Mesendoderm (in vitro differentiated cells): ENCODE measurements at regions not wholly inside any gene's neighbourhood (a gene's known extent, or its start where the extent isn't known, plus 50 kb on each side); places are given as distances from the start of the nearest gene placed in this dataset.

Source experiments
- DNase-seq: peaks from one replicate; pipeline ENCODE4 v3.0.0; 2013
- H2AK5ac ChIP-seq: 2 replicates; pipeline ENCODE4 v1.6.1; 2013; ENCODE audit warnings: low read length, inconsistent platforms
- H2BK120ac ChIP-seq: 2 replicates; pipeline ENCODE4 v1.6.1; 2013; ENCODE audit warnings: low read depth, mild to moderate bottlenecking, low read length, moderate library complexity, mixed read lengths
- H2BK15ac ChIP-seq: replicated peaks from 2 replicates; pipeline ENCODE4 v1.6.1; 2013; ENCODE audit warnings: low read depth, mild to moderate bottlenecking, moderate library complexity
- H2BK5ac ChIP-seq: 2 replicates; pipeline ENCODE4 v1.6.1; 2013; ENCODE audit warnings: low read length, inconsistent platforms
- H3K18ac ChIP-seq: 2 replicates; pipeline ENCODE4 v1.6.1; 2013; ENCODE audit warnings: mild to moderate bottlenecking, low read length, mixed read lengths
- H3K23ac ChIP-seq: one replicate; pipeline ENCODE4 v1.6.1; 2013; ENCODE audit warnings: low read length
- H3K27ac ChIP-seq: 2 replicates; pipeline ENCODE4 v1.5.1; 2013; ENCODE audit warnings: low read depth, mild to moderate bottlenecking, inconsistent platforms, low read length, moderate library complexity
- H3K27me3 ChIP-seq: 2 replicates; pipeline ENCODE4 v1.6.1; 2013; ENCODE audit warnings: low read length, control low read depth, mild to moderate bottlenecking, inconsistent platforms; ENCODE audit not compliant: insufficient read depth, poor library complexity
- H3K36me3 ChIP-seq: 2 replicates; pipeline ENCODE4 v1.6.1; 2013; ENCODE audit warnings: low read length, inconsistent platforms; ENCODE audit not compliant: control insufficient read depth, insufficient read depth
- H3K4ac ChIP-seq: one replicate; pipeline ENCODE4 v1.6.1; 2013; ENCODE audit warnings: low read depth, mild to moderate bottlenecking, low read length, moderate library complexity
- H3K4me1 ChIP-seq: 2 replicates; pipeline ENCODE4 v1.6.1; 2013; ENCODE audit warnings: low read depth, low read length, inconsistent platforms; ENCODE audit not compliant: control insufficient read depth
- H3K4me2 ChIP-seq: 2 replicates; pipeline ENCODE4 v1.6.1; 2013; ENCODE audit warnings: low read length
- H3K4me3 ChIP-seq: 2 replicates; pipeline ENCODE4 v1.5.1; 2013; ENCODE audit warnings: mild to moderate bottlenecking, low read length
- H3K56ac ChIP-seq: one replicate; pipeline ENCODE4 v1.6.1; 2013; ENCODE audit warnings: low read length
- H3K79me1 ChIP-seq: 2 replicates; pipeline ENCODE4 v1.6.1; 2013; ENCODE audit warnings: low read length, inconsistent platforms
- H3K79me2 ChIP-seq: 2 replicates; pipeline ENCODE4 v1.6.1; 2013; ENCODE audit warnings: mild to moderate bottlenecking, low read length; ENCODE audit not compliant: control insufficient read depth, insufficient read depth
- H3K9ac ChIP-seq: 2 replicates; pipeline ENCODE4 v1.6.1; 2013; ENCODE audit warnings: low read length, inconsistent platforms
- H4K5ac ChIP-seq: one replicate; pipeline ENCODE4 v1.6.1; 2013; ENCODE audit warnings: low read length
- H4K8ac ChIP-seq: one replicate; pipeline ENCODE4 v1.6.1; 2013; ENCODE audit warnings: low read depth, mild to moderate bottlenecking, control low read depth, low read length, moderate library complexity
- WGBS: extraction: QIAGEN DNeasy Blood & Tissue Kit; methylation state at CpG from one replicate; pipeline ENCODE4 v1.1.7; 2013; ENCODE audit warnings: low lambda C conversion rate, missing lambda C conversion rate; ENCODE audit not compliant: insufficient coverage; ENCODE audit errors: extremely low coverage; 5-methylcytosine and 5-hydroxymethylcytosine counted together

DNA sequence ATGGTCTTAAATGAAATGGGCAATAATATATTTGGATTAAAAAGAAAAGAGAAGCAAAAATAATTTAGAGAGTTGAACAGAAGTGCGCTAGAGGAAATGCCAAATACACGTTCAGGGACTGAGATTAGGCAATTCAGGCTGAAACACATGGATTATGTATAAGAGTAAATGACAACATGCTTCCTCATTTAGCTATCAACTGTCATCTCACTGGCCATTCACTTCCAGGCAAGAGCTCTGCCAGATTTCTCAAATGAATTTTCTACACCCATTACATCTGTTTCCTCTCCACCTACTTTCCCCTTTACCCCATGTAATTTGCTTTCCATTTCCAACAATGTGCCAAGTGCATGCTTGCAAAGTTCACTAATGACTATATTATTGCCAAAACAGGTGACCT lies 582.4 kb downstream of the LTN1 start:
- Histone ChIP-seq H4K8ac (no peak overlapping the region), H3K79me2 (no peaks in the 10 kb centered on the region), H2AK5ac (no peak overlapping the region), H3K4me2 (no peak overlapping the region), H3K18ac (no peak overlapping the region), H3K79me1 (no peaks in the 10 kb centered on the region), H3K4me3 (no peak overlapping the region), H3K36me3 (no peaks in the 10 kb centered on the region), H3K27me3 (no peaks in the 10 kb centered on the region), H2BK120ac (no peak overlapping the region), H3K56ac (no peak overlapping the region), H3K4ac (no peak overlapping the region), H3K9ac (no peak overlapping the region), H3K27ac (no peak overlapping the region), H2BK15ac (no peak overlapping the region), H3K23ac (no peak overlapping the region), H4K5ac (no peak overlapping the region), H3K4me1 (no peaks in the 10 kb centered on the region), H2BK5ac (no peak overlapping the region)
- no CpG with 5 or more reads among the region's 2 CpGs for WGBS
- DNase-seq = no peak

GRCh38 chr21:28402616-28402989 lies 590.1 kb downstream of the LTN1 start:
- Histone ChIP-seq H3K23ac (no peak overlapping the region), H3K4ac (no peak overlapping the region), H3K4me1 (no peaks in the 10 kb centered on the region), H2BK15ac (no peak overlapping the region), H3K79me1 (no peaks in the 10 kb centered on the region), H3K27me3 (no peaks in the 10 kb centered on the region), H3K4me2 (no peak overlapping the region), H3K4me3 (no peak overlapping the region), H3K36me3 (no peaks in the 10 kb centered on the region), H3K27ac (no peak overlapping the region), H2BK5ac (no peak overlapping the region), H2BK120ac (no peak overlapping the region), H2AK5ac (no peak overlapping the region), H4K5ac (no peak overlapping the region), H3K18ac (no peak overlapping the region), H4K8ac (no peak overlapping the region), H3K9ac (no peak overlapping the region), H3K56ac (no peak overlapping the region), H3K79me2 (no peaks in the 10 kb centered on the region)
- WGBS = no CpG with 5 or more reads among the region's 1 CpG
- DNase-seq = no peak

DNA sequence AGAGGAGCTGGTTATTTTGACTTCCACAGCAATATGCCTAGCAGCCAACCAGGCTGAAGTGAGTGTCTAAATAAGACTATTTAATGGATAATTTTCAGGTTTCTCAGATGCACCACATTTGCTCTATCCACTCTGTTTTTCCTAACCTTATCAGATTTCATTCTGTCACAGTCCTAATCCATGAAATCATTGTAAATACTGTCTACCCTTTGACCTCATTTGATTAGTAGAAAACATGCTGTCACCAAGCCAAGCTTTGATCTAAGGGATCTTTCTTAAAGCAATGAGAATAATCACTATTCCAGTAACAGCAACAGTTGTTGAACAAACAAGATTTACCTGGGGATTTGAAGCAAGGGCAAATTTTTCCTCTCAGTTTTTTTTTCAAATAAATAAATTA lies 595.6 kb downstream of the LTN1 start:
- H3K36me3 ChIP-seq = no peaks in the 10 kb centered on the region
- H3K79me1 ChIP-seq = no peaks in the 10 kb centered on the region
- H3K23ac ChIP-seq = no peak overlapping the region

DNA sequence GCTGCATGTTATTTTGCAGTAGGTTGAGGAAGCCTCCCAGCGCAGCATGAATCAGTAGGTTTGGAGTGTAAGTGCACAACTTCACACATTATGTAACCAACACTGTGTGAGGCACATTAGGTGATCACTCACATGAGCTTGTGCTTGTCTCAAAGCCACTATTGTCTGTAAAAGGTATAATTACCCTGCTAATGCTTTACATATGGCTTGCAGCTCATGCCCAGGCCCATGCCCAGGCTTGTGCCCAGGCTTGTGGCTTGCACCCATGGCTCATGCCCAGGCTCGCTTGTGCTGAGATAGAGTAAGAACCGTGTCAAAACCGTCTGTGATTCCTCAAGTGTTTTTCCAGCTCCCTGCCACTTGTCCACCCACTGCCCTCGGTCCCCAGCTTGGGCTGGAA lies 596.3 kb downstream of the LTN1 start:
- H3K4me3 ChIP-seq = no peak overlapping the region
- H3K18ac ChIP-seq = no peak overlapping the region
- no peak overlapping the region for H2BK120ac ChIP-seq
- H3K36me3 ChIP-seq = no peaks in the 10 kb centered on the region
- no peak overlapping the region for H2BK5ac ChIP-seq
- no peaks in the 10 kb centered on the region for H3K27me3 ChIP-seq
- no peaks in the 10 kb centered on the region for H3K79me1 ChIP-seq
- H3K23ac ChIP-seq = no peak overlapping the region
- H3K56ac ChIP-seq = no peak overlapping the region
- H3K4me1 ChIP-seq = no peaks in the 10 kb centered on the region
- H3K4ac ChIP-seq = no peak overlapping the region
- no peak for DNase-seq
- no peak overlapping the region for H3K27ac ChIP-seq
- H3K9ac ChIP-seq = no peak overlapping the region
- H4K8ac ChIP-seq = no peak overlapping the region
- no peak overlapping the region for H2BK15ac ChIP-seq
- no peak overlapping the region for H2AK5ac ChIP-seq
- H3K79me2 ChIP-seq = no peaks in the 10 kb centered on the region
- no peak overlapping the region for H3K4me2 ChIP-seq
- no peak overlapping the region for H4K5ac ChIP-seq
- no CpG with 5 or more reads among the region's 5 CpGs for WGBS

More for the DNA sequence above, 595.6 kb downstream of the LTN1 start:
- Histone ChIP-seq H4K5ac (no peak overlapping the region), H3K4me2 (no peak overlapping the region), H3K79me2 (no peaks in the 10 kb centered on the region), H3K4me1 (no peaks in the 10 kb centered on the region), H2BK120ac (no peak overlapping the region), H3K4me3 (no peak overlapping the region), H2BK15ac (no peak overlapping the region), H3K27me3 (no peaks in the 10 kb centered on the region), H4K8ac (no peak overlapping the region), H3K18ac (no peak overlapping the region), H3K9ac (no peak overlapping the region), H3K27ac (no peak overlapping the region), H3K56ac (no peak overlapping the region), H2BK5ac (no peak overlapping the region), H3K4ac (no peak overlapping the region), H2AK5ac (no peak overlapping the region)
- DNase-seq = no peak

- Histone ChIP-seq H3K79me2 (no peaks in the 10 kb centered on the region), H3K56ac (no peak overlapping the region), H3K9ac (no peak overlapping the region), H4K8ac (no peak overlapping the region), H2AK5ac (no peak overlapping the region), H4K5ac (no peak overlapping the region), H3K4me1 (no peaks in the 10 kb centered on the region), H3K27me3 (no peaks in the 10 kb centered on the region), H3K4me2 (no peak overlapping the region), H3K27ac (no peak overlapping the region), H3K4me3 (no peak overlapping the region), H3K79me1 (no peaks in the 10 kb centered on the region), H2BK120ac (no peak overlapping the region), H3K23ac (no peak overlapping the region), H3K36me3 (no peaks in the 10 kb centered on the region), H3K4ac (no peak overlapping the region), H3K18ac (no peak overlapping the region), H2BK5ac (no peak overlapping the region), H2BK15ac (no peak overlapping the region)
- no peak for DNase-seq
- no CpG with 5 or more reads among the region's 7 CpGs for WGBS
Observed at GRCh38 chr21:28393279-28393678, 599.4 kb downstream of the LTN1 start.

DNA sequence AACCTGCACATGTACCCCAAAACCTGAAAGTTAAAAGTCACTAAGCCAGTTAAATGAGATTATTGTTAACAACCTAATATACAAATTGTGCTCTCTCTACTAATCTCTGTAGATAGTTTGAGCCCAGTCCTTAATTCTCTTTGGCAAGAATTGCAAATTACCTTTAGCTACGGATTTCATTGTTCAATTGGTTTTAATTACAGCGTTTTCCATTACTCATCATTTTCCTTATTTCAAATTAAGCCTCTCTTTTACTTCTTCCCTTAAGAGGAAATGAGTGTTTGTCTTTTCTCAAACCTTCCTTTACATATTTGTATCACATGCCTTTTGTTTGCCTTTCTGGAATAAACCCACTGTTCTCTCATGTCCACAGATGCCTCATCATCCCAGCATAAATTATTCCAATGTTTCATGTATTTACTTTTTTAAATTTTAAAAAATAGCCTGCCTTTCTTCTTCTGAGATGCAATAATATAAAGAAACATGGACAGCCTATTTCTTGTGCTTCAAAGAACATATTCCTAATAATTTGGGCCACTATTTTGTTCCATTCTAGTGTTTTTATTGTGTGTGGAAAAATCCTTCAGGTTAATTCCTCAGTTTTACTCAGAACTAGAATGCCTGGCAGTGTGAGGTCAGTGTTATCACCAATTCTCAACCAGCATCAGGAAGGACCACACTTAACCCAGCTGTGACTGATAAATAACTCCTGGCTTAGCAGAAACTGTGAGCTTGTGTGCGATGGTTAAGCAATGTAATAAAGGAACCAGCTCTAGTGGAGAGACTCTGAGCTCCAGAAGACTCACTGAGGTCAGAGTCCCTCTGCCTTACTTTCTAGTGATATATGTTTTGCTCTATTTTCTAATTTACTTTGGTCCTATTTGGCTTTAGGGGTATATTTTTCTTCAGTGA lies 600.5 kb downstream of the LTN1 start:
- H3K27me3 ChIP-seq = no peaks in the 10 kb centered on the region
- no CpG with 5 or more reads among the region's 3 CpGs for WGBS
- H2BK15ac ChIP-seq = no peak overlapping the region

More for the DNA sequence above, 600.5 kb downstream of the LTN1 start:
- H3K4me3 ChIP-seq = no peak overlapping the region
- H3K56ac ChIP-seq = no peak overlapping the region
- H4K8ac ChIP-seq = no peak overlapping the region
- no peak overlapping the region for H3K9ac ChIP-seq
- H3K36me3 ChIP-seq = no peaks in the 10 kb centered on the region
- H2BK120ac ChIP-seq = no peak overlapping the region
- no peaks in the 10 kb centered on the region for H3K4me1 ChIP-seq
- no peak overlapping the region for H3K18ac ChIP-seq
- H3K23ac ChIP-seq = no peak overlapping the region
- no peak overlapping the region for H3K27ac ChIP-seq
- DNase-seq = no peak
- no peak overlapping the region for H4K5ac ChIP-seq
- no peaks in the 10 kb centered on the region for H3K79me2 ChIP-seq
- H3K4ac ChIP-seq = no peak overlapping the region
- no peak overlapping the region for H3K4me2 ChIP-seq
- no peak overlapping the region for H2BK5ac ChIP-seq
- H3K79me1 ChIP-seq = no peaks in the 10 kb centered on the region
- no peak overlapping the region for H2AK5ac ChIP-seq
